VCaP (cell line): ENCODE measurements at regions not wholly inside any gene's neighbourhood (a gene's known extent, or its start where the extent isn't known, plus 50 kb on each side); places are given as distances from the start of the nearest gene placed in this dataset.

Source experiments
- H3K27ac ChIP-seq: fragments of 450-650 bp; 2 replicates; pipeline ENCODE4 v1.5.1; 2017
- CTCF ChIP-seq: fragments of 450-650 bp; conservative IDR thresholded peaks from 2 replicates; pipeline ENCODE4 v1.5.1; 2017; ENCODE audit warnings: mild to moderate bottlenecking, moderate library complexity

GRCh38 chr1:225724251-225724650 is 53.4 kb upstream of the SRP9 start:
- no peak overlapping the region for H3K27ac ChIP-seq
- no peak for TF ChIP-seq CTCF
